Trophoblast cell (in vitro differentiated cells and primary cell): ENCODE measurements at regions not wholly inside any gene's neighbourhood (a gene's known extent, or its start where the extent isn't known, plus 50 kb on each side); places are given as distances from the start of the nearest gene placed in this dataset.
"Not testable (repeated sequence)": the region's sequence is repeated elsewhere in the genome, so short reads cannot be mapped to it uniquely, and the experiment has no call there.

ENCODE experiments used
- DNase-seq, 2 donors: peaks; one replicate each; pipeline ENCODE4 v3.0.0-alpha.2; 2016
- H2AFZ ChIP-seq: 2 replicates; pipeline ENCODE4 v1.6.1; 2013; ENCODE audit warnings: low read length, moderate library complexity, mild to moderate bottlenecking; ENCODE audit not compliant: insufficient read depth, poor library complexity
- H2AK5ac ChIP-seq: 2 replicates; pipeline ENCODE4 v1.6.1; 2013; ENCODE audit warnings: mild to moderate bottlenecking, low read length
- H2BK120ac ChIP-seq: 2 replicates; pipeline ENCODE4 v1.6.1; 2013; ENCODE audit warnings: low read length, mild to moderate bottlenecking, moderate library complexity; ENCODE audit not compliant: insufficient read depth, poor library complexity
- H2BK12ac ChIP-seq: 2 replicates; pipeline ENCODE4 v1.6.1; 2013; ENCODE audit warnings: mild to moderate bottlenecking, low read length, moderate library complexity
- H2BK5ac ChIP-seq: 2 replicates; pipeline ENCODE4 v1.6.1; 2013; ENCODE audit warnings: low read length, low read depth, moderate library complexity, mild to moderate bottlenecking; ENCODE audit not compliant: poor library complexity
- H3K14ac ChIP-seq: 2 replicates; pipeline ENCODE4 v1.6.1; 2013; ENCODE audit warnings: mild to moderate bottlenecking, low read length
- H3K18ac ChIP-seq: 2 replicates; pipeline ENCODE4 v1.6.1; 2013; ENCODE audit warnings: mild to moderate bottlenecking, low read length
- H3K23ac ChIP-seq: 2 replicates; pipeline ENCODE4 v1.6.1; 2013; ENCODE audit warnings: low read length
- H3K27ac ChIP-seq: 2 replicates; pipeline ENCODE4 v1.5.1; 2013; ENCODE audit warnings: low read depth, mild to moderate bottlenecking, inconsistent platforms, low read length, moderate library complexity
- H3K27me3 ChIP-seq: 2 replicates; pipeline ENCODE4 v1.6.1; 2013; ENCODE audit warnings: inconsistent platforms, mild to moderate bottlenecking, low read length, moderate library complexity; ENCODE audit not compliant: insufficient read depth
- H3K36me3 ChIP-seq, 2 experiments: 1 replicate in 1 of 2; 2 replicates in 1 of 2; pipeline ENCODE4 v1.6.1; 2013; ENCODE audit warnings: low read length in 2 of 2, mild to moderate bottlenecking in 2 of 2, moderate library complexity in 1 of 2; ENCODE audit not compliant: insufficient read depth in 2 of 2, control insufficient read depth in 1 of 2
- H3K4ac ChIP-seq: 2 replicates; pipeline ENCODE4 v1.6.1; 2013; ENCODE audit warnings: low read depth, mild to moderate bottlenecking, low read length, moderate library complexity
- H3K4me1 ChIP-seq, 2 experiments: 1 replicate in 1 of 2; 2 replicates in 1 of 2; pipeline ENCODE4 v1.6.1; 2013; ENCODE audit warnings: low read length in 2 of 2, mild to moderate bottlenecking in 2 of 2, moderate library complexity in 1 of 2; ENCODE audit not compliant: insufficient read depth in 2 of 2, control insufficient read depth in 1 of 2
- H3K4me2 ChIP-seq: 2 replicates; pipeline ENCODE4 v1.6.1; 2013; ENCODE audit warnings: inconsistent platforms, mild to moderate bottlenecking, low read length, moderate library complexity
- H3K4me3 ChIP-seq: 2 replicates; pipeline ENCODE4 v1.5.1; 2013; ENCODE audit warnings: mild to moderate bottlenecking, low read depth, low read length, inconsistent platforms
- H3K79me1 ChIP-seq: one replicate; pipeline ENCODE4 v1.6.1; 2013; ENCODE audit warnings: low read length
- H3K79me2 ChIP-seq: 2 replicates; pipeline ENCODE4 v1.6.1; 2013; ENCODE audit warnings: low read length, mild to moderate bottlenecking; ENCODE audit not compliant: control insufficient read depth, insufficient read depth, poor library complexity
- H3K9ac ChIP-seq: 2 replicates; pipeline ENCODE4 v1.6.1; 2013; ENCODE audit warnings: mild to moderate bottlenecking, low read length
- H3K9me3 ChIP-seq: 2 replicates; pipeline ENCODE4 v1.6.1; 2013; ENCODE audit warnings: low read depth, mild to moderate bottlenecking, control low read depth, inconsistent platforms, low read length; ENCODE audit not compliant: insufficient read depth
- H4K12ac ChIP-seq: 2 replicates; pipeline ENCODE4 v1.6.1; 2013; ENCODE audit warnings: low read depth, mild to moderate bottlenecking, low read length, moderate library complexity
- H4K8ac ChIP-seq: 2 replicates; pipeline ENCODE4 v1.6.1; 2013; ENCODE audit warnings: low read depth, mild to moderate bottlenecking, low read length, moderate library complexity
- H4K91ac ChIP-seq: one replicate; pipeline ENCODE4 v1.6.1; 2013; ENCODE audit warnings: low read depth, mild to moderate bottlenecking, low read length, moderate library complexity
- WGBS: extraction: QIAGEN DNeasy Blood & Tissue Kit; methylation state at CpG from one replicate; pipeline ENCODE4 v1.1.7; 2013; ENCODE audit warnings: missing lambda C conversion rate; ENCODE audit not compliant: insufficient read length, insufficient coverage; ENCODE audit errors: extremely low coverage; 5-methylcytosine and 5-hydroxymethylcytosine counted together

DNA sequence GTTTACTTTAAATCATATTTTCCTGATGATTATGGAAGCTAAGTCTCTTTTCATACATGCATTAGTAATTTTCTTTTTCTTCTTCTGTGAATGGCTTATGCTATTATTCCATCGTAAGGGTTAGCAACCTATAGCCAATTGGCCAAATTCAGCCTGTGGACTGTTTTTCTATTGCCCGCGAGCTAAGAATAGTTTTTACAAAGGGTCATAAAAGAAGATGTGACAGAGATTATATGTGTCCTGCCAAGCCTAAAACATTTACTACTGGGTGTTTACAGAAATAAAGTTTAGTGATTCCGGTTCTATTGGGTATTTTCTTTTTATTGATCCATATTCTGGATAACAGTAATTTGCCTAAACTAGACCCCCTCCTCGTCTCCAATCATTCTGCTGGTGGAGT lies 268.8 kb upstream of the DIO3 start:
- Histone ChIP-seq H2AFZ (no peak overlapping the region), H4K8ac (no peak overlapping the region), H4K12ac (no peak overlapping the region), H3K27me3 (no peaks in the 10 kb centered on the region), H3K9me3 (peaks cover 7% of the 10 kb centered on the region), H2BK12ac (no peak overlapping the region), H3K4me3 (no peak overlapping the region), H2AK5ac (no peak overlapping the region), H3K14ac (no peak overlapping the region), H3K23ac (no peak overlapping the region), H2BK5ac (no peak overlapping the region), H3K4me2 (no peak overlapping the region), H3K4me1 (peaks cover 0 to 6% of the 10 kb centered on the region in 2 experiments), H2BK120ac (no peak overlapping the region), H3K9ac (no peak overlapping the region), H3K18ac (no peak overlapping the region), H3K27ac (no peak overlapping the region), H3K4ac (no peak overlapping the region), H4K91ac (no peak overlapping the region), H3K79me1 (no peaks in the 10 kb centered on the region), H3K36me3 (peaks cover 3% of the 10 kb centered on the region in 2 experiments), H3K79me2 (no peaks in the 10 kb centered on the region)
- no peak for DNase-seq
- WGBS: no CpG with 5 or more reads among the region's 5 CpGs

- no peak overlapping the region for H2AK5ac ChIP-seq
- H3K36me3 ChIP-seq: peaks cover 3 to 6% of the 10 kb centered on the region in 2 experiments
- no peak overlapping the region for H3K4me2 ChIP-seq
- H3K4ac ChIP-seq: no peak overlapping the region
- no peak overlapping the region for H4K12ac ChIP-seq
- H2BK5ac ChIP-seq: no peak overlapping the region
- H4K91ac ChIP-seq: no peak overlapping the region
- no peak overlapping the region for H2AFZ ChIP-seq
- H3K4me1 ChIP-seq: peaks cover 0 to 4% of the 10 kb centered on the region in 2 experiments
- H3K14ac ChIP-seq: no peak overlapping the region
- no peaks in the 10 kb centered on the region for H3K27me3 ChIP-seq
- no peak overlapping the region for H3K9ac ChIP-seq
- H3K79me1 ChIP-seq: no peaks in the 10 kb centered on the region
- no peak overlapping the region for H4K8ac ChIP-seq
- peaks cover 10% of the 10 kb centered on the region for H3K9me3 ChIP-seq
- no peak for DNase-seq
- H3K4me3 ChIP-seq: no peak overlapping the region
- H2BK120ac ChIP-seq: no peak overlapping the region
- no peaks in the 10 kb centered on the region for H3K79me2 ChIP-seq
- H3K23ac ChIP-seq: no peak overlapping the region
- no peak overlapping the region for H3K27ac ChIP-seq
- H2BK12ac ChIP-seq: no peak overlapping the region
- H3K18ac ChIP-seq: no peak overlapping the region
These were observed 267.7 kb upstream of the DIO3 start for GRCh38 chr14:101293605-101294004.

DNA sequence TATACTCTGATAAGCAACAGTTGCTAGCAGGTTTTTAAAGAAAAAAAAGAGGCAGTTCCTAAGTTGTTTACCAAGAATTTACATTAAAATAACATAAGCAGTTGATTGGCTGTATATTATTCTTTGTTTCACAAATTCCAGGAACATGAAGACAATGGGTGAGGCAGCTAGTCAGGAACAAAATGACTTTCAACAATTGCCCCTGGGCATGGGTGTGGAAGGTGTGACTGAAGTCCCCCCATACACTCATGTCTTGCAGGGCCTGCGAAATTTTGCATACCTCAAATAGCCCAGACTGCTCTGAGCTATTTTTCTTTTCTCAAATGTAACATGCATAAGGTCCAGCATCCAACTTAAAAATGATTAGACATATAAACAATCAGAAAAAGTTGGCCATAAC lies 267.2 kb upstream of the DIO3 start:
- Histone ChIP-seq H3K36me3 (peaks cover 3 to 6% of the 10 kb centered on the region in 2 experiments), H3K4ac (no peak overlapping the region), H2AFZ (no peak overlapping the region), H3K79me2 (no peaks in the 10 kb centered on the region), H3K4me3 (no peak overlapping the region), H2BK12ac (no peak overlapping the region), H2BK5ac (no peak overlapping the region), H3K18ac (no peak overlapping the region), H3K9ac (no peak overlapping the region), H2BK120ac (no peak overlapping the region), H3K4me1 (peaks cover 0 to 4% of the 10 kb centered on the region in 2 experiments), H3K4me2 (no peak overlapping the region), H3K9me3 (peaks cover 10% of the 10 kb centered on the region), H4K12ac (no peak overlapping the region), H2AK5ac (no peak overlapping the region), H3K23ac (no peak overlapping the region), H3K27ac (no peak overlapping the region), H4K8ac (no peak overlapping the region), H3K79me1 (no peaks in the 10 kb centered on the region), H4K91ac (no peak overlapping the region), H3K14ac (no peak overlapping the region), H3K27me3 (no peaks in the 10 kb centered on the region)
- no CpG with 5 or more reads among the region's 1 CpG for WGBS
- peak in 1 of 2 donors; percentile 14 for DNase-seq

GRCh38 chr14:101299781-101300180 lies 261.5 kb upstream of the DIO3 start:
- not testable (repeated sequence) for H4K8ac ChIP-seq, H2BK120ac ChIP-seq, H2BK12ac ChIP-seq, H2AK5ac ChIP-seq, H3K4me2 ChIP-seq, H3K27me3 ChIP-seq, H2AFZ ChIP-seq, H4K12ac ChIP-seq, H3K18ac ChIP-seq, H3K14ac ChIP-seq, H3K9me3 ChIP-seq, H3K4ac ChIP-seq, H4K91ac ChIP-seq, H3K4me3 ChIP-seq, H2BK5ac ChIP-seq, H3K4me1 ChIP-seq, H3K79me1 ChIP-seq, H3K23ac ChIP-seq, H3K9ac ChIP-seq, H3K79me2 ChIP-seq, H3K36me3 ChIP-seq
- peak overlapping the region; percentile 3 for H3K27ac ChIP-seq
- no CpG with 5 or more reads among the region's 4 CpGs for WGBS
- peak; percentile 46 to 74 for DNase-seq
